HG02610 (cell line): ENCODE measurements at regions not wholly inside any gene's neighbourhood (a gene's known extent, or its start where the extent isn't known, plus 50 kb on each side); places are given as distances from the start of the nearest gene placed in this dataset.

Source experiments
- ATAC-seq: cut with Tn5 transposase; IDR thresholded peaks from one replicate; pipeline ENCODE4 v1.9.1; 2021; ENCODE audit warnings: mild to moderate bottlenecking, moderate library complexity; ENCODE audit not compliant: unreplicated experiment

DNA sequence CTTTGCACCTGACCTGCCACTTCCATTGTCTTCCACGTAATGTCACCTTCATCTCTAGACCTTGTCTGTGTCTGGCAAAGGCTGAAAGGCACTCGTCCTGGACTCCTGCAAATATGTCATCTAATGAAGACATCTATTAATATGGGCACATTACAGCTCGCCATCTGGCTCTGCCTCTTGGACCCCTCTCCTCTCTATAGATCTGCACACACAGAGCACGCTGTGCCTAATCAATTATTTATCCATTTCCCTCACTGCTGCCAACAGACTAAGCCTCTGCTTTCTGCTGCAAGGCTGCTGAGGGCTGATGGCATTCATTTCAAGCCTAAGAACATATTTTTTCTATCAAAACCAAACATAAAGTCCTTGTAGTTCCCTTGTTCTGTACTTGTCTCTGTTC is 573.0 kb downstream of the TUSC7 start:
- ATAC-seq, result no peak

DNA sequence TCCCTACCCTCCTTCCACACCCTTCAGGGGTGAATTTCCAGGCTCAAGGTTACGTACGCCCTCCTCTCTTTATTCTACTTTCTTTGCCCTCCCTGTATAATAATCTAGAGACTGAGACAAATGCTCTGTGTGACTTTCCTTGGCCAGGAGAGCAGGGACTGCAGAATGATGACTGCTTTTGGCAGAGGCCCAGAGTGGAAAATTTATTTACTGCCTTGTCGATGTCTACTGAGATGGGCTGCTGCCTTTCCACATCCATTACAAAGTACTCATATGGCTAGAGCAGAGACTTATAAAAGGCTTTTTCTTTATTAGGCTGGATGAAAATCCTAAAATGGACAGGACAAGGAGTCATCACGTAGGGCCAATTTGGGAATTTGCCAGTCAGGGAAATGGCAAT is 576.2 kb downstream of the TUSC7 start:
- ATAC-seq, result no peak

DNA sequence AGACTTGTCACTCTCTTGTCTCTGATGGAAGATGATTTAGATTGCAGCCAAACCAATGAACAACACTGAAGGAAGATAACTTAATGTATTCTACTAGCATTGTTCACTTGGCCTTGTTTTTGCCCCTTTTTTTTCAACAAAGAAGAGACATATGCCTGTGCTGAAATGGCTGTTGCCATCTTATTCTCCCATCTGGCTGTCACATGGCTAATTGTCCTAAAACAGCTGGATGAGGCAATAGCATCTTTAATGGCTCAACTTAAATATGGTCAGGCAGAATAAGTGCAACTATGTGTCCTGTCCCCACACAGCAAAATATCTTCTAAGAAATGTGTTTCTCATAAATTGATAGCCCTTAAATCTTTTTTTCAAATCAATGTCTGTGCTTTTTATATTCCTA is 576.9 kb downstream of the TUSC7 start:
- ATAC-seq, result no peak

DNA sequence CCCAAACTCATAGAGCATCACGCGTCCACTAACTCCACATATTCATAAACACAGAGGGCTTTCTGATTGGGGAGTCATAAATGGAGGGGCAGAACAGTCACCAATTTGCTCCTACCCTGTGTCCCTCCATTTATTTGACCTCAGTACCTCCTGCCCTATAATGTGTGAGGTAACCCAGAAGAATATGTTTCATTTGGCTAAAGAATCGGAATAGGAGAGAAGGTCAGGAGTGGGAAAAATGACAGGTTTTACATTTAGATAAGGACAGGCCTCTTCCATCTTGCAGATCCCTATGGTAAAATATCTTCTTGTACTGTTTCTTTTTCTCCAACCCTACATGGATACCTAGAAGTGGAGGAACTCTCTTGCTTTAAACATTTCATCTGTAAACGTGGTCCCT is 578.0 kb downstream of the TUSC7 start:
- no peak for ATAC-seq

DNA sequence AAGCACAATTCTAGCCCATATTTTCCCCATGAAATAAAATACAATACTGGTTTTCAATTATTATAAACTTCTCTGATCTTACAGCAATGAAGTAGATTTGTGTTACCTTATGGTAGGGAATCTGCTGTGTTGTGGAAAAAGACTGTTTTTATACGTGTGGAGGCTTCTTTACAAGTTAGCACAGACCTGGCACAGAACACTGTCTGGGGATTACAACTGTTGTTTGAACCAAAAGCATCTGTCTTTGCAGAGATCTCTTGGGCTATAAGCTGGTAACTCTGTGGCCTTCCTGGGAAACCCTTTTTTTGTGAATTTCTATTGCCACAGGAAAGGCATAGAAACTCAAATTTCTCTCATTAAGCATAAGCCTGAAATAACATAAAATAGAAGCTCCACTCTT is 581.9 kb downstream of the TUSC7 start:
- no peak for ATAC-seq

DNA sequence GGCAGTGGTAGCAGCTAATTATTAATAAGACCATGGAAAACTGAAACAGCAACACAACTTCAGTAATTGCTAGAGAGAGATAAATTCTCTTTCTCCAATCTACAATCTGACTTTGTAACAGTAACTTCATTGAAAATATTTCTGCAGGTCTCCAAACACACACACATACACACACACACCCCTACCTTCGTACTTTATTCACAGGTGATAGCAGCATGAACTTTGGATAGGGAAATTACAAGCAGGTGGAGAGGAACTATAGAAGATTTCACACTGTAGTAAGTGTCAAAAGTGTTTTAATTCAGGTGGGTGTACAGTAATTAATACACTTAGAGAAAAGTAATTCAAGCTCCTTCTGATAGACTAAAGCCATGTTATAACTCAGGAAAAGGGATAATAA is 587.5 kb downstream of the TUSC7 start:
- no peak for ATAC-seq

DNA sequence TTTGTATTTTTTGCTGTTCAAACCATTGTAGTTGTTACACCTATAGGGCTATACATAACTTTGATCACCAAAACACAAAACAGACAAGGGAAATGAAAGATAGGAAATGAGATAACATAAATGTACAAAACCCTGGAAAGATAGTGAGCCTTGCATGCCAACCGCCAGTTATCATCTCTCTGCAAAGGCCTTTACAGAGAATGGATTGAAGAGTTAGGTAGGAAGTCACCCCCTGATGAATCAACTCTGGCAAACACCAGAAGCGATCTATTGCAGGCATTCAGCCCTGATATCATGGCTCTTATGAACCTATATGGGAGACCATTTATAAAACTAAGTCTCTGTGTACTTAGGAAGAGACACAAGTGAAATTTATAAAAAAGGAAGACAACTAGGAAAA is 588.0 kb downstream of the TUSC7 start:
- ATAC-seq, result no peak

DNA sequence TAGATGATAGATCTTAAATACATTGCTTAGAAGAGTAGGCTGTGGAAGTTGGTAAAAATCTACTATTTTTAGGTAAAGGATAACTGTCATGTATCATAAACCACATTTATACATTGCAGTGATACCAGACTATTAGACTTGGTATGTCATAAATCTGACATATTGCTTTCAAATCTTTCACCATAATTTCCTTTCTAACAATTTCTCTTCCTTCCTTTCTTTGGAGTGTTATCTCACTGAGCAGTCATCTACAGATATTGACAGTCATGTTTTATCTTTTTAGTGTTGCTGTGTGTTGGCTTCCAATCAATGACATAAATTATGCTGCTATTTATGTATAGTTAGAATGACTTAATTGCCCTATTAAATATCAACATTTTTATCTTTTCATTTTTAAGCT is 588.7 kb downstream of the TUSC7 start:
- no peak for ATAC-seq

DNA sequence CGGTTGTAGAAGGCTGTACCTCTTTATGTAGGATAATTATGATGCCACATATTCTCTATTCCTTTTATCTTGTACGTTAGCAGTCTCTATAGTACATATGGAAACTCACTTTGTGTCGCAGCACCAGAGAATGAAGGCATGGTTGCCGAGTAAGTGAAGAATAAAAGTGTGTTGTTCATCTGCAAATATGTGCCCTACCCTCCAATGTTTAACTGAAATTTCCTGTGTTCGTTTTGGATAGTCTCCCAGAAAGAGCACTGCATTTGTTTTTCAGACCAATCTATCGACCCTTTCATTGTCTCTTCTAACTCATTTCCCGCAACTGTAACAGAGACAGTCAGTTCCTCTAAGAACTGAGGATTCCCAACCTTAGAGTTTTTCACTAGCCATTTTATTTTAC is 592.8 kb downstream of the TUSC7 start:
- no peak for ATAC-seq

DNA sequence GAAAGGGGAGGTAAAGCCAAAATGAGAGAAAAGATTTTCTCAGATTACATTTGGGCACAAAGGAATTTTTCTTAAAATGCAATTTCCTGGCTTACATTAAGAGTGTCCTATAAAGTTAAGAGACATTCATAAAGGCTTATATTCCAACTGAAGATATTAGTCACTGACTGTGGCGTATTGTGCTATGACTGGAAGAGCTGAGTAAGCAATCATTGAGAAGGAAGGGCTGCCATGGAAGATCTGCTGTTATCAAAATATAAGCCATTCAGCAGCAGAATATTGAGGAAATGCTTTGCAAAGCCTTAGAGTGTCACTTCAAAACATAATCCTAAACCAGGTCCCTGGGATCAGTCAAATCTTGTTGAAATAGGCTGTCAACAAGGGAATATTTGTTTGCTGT is 593.9 kb downstream of the TUSC7 start:
- no peak for ATAC-seq

DNA sequence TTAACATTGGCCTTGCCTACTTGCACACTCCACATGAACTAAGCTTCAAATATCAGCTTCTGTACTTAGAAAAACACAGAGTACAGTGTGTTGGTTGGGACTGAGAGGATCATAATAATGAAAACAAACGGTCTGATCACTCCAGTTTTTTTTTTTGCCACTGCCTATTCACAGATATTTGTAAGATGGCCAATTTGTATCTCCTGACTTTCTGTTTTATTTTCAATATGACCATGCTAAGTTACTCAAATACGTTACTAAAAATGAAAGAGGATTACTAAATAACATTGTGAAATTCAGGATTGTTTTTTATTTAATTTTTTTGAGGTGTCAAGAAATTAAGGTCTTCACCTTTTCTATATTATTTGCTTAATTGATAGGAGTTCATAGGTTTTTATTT is 595.1 kb downstream of the TUSC7 start:
- ATAC-seq, result no peak

DNA sequence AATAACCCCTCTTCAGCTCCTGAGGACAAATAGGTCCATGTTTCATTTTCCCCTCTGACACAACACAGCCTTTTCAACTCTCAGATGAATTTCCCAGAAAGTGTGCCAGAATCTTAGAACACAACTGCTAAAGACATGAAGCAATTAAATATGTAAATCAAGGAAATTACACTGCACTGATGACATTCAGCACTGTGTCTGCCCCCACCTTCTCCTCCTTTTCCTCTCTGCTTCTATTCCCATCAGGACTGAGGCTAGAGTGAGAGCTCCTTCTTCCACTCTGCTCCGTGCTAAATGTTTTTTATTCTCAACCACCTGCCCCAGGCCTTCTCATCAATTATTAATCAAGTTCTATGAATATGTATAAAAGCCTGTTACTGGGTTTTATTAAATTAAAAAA is 596.1 kb downstream of the TUSC7 start:
- ATAC-seq, result no peak

DNA sequence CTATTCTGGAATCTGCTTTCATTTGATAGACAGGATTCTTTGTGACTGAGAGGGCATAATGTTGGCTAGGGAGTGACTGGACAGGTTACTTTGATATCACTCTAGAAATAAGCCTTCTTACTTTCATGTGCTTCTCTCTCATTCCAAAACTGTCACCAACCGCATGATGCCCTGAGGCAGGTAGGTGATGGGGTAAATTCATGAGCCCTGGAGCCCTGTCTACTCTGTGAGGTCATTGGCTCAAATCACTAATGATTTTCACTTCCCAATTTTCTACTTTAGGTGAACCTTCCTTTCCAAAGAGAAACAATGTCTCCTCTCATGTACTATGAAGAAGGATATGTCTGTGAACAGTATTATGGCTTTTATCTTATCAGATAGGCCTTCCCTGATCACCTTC is 596.7 kb downstream of the TUSC7 start:
- ATAC-seq, result no peak

DNA sequence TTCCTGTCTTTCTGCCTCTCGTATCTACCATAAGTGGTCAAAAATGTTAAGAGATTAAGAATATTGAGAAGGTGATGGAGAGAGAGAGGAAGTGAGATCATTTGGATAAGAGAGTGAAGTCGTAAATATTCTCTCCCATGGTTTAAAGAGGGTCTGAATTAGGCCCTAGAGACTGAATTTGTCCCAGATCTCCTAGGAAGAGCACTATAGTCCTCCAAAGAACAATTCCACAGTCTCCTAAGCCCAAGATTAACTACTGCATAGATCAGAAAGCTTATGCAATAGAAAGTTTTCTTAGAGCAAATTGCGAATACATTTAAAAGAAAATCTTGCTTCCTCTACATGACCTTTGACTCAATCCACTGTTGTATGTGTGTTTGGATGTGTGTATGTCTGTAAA is 598.8 kb downstream of the TUSC7 start:
- ATAC-seq, result no peak

DNA sequence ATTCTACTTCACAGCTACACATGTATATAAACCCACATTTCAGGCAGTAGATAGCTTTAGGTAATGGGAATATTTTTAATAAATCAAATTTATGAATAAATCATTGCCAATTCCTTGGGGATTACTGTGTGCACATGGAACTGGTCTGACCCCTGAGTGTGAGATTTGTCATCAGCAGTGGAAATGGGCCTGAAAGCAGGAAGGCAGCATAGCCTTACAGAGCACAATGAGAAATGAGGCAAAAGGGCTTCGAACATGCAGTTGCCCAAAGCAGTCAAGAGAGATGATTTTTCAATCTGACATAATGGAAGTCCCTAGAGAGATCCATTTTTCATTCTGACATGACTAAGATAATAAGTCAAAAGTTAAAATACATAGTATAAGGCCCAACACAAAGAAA is 599.2 kb downstream of the TUSC7 start:
- ATAC-seq, result no peak

DNA sequence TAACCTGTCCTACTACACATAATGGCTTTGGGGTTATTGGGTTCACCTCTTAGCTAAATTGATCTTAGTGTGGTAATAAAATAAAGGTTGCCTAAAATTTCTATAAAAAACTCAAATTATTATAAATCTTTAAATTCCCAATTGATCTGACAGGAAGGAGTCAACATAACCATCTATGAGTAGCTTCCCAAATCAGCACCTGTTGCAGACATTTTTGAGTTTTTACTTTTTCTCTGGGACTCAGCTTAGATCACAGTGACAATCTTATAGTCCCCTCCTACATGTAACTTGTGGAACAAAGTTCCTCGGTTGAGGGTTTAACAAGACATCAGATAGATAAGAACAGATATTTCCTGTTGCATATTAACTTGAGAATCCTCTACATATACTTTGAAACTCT is 601.0 kb downstream of the TUSC7 start:
- ATAC-seq, result no peak

DNA sequence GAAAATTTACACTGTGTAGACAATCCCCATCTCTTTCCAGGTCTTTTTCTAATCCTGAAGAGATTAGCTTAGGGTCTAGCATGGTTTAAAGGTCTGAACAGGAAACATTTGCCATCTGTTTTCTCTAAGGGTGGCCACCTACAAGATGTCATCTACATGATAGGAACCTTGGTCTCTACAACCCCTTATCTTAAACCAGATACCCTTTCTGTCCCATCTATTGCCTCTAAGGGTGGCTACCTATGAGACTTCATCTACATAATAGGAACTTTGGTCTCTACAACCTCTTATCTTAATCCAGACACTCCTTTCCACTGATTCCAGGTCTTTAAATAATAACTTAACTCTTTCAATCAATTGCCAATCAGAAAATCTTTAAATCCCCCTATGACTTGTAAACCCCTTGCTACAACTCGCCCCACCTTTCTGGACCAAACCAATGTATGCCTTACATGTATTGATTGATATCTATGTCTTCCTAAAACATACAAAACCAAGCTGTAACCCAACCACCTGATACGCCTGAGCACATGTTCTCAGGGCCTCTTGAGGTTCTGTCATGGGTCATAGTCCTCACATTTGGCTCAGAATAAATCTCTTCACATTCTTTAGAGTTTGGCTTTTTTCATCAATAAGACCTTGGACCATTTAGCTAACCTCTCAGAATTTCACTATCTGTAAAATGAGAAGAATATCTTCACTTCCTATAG is 605.0 kb downstream of the TUSC7 start:
- ATAC-seq, result no peak

DNA sequence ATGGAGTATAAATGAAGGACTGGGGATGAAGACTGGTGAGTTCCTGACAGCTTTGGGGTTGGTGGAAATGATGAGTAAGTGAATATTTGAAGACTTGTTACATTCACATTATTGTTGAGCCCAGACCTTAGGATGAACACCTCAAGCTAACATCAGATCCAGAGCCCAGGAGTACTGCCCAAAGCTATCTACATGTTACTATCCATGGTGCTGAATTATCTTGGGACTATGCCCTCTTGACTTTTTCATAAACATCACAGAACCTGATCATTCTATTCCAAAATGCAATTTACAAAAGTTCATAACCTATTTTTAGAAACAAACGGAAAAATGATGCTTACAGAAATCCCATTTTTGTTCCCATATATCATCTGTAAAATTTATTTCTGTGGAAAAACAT is 613.3 kb downstream of the TUSC7 start:
- no peak for ATAC-seq

DNA sequence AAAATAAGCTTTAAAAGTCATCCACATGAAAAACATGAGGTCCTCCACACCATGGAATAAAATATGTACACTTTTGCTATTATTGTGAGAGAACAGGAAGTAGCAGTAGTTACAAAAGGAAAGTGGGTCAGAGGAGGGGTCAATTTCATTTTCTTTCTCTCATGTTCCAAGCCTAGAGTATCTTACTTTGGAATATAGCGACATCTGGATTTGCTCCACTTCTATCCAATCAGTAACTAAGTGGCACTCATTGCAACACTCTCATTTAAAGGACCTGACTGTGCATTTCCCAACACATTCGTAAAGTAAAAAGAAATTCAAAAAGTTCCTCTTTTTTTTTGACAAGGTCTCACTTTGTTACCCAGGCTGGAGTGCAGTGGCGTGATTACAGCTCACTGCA is 637.3 kb downstream of the TUSC7 start:
- no peak for ATAC-seq

DNA sequence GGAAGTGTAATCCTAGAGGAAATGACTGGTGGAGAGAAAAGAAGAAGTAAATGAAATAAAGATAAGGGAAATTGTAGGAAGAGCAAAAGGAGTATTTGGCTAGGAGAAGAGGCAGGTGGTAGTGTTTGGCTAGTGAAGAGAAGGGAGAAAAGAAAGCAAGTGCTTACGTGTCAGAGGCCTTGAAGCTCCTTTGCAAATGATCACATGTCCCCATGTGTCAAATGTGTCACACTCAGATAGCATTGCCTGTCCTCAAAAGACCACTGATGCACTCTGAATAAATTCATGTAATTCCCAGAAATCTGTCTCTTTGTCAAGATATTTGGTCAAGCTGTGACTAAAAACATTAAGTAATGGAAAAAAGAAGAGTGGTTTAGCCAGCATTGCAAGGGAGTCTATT is 639.3 kb downstream of the TUSC7 start:
- no peak for ATAC-seq

DNA sequence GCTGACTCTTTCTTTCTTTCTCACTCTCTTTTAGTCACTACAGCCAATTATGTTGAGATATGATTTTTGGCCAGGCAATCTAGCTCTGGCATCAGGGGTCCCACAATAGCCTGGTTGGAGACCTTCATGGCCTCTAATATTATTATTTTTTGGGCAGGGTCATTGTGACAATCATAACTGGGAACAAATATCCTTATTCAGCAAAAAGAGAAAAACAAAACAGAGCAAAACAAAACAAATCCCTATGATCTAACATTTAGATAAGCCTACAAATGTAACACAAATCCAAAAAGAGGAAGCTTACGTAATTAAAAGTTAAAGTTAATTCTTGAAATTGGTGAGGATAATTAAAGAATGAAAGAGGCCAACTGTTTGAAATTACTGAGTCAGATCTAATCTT is 640.0 kb downstream of the TUSC7 start:
- no peak for ATAC-seq

DNA sequence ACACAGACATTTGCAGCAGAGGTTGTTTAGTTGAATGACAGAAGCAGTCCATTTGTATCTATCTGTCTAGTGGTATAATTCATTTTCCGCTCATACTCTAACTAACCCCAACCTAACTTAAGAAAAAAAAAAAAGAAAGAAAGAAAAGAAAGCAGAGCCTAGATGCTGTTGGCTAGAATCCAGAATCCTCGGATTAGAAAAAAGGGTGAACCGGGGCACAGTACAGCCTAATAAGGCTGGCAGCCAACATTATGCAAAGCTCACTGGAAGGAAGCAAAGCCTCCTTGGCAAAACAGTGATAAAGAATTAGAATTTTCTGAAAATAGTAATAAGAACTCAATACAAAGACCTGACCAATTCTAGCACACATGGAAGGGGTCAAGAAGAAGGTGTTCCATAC is 640.8 kb downstream of the TUSC7 start:
- no peak for ATAC-seq

DNA sequence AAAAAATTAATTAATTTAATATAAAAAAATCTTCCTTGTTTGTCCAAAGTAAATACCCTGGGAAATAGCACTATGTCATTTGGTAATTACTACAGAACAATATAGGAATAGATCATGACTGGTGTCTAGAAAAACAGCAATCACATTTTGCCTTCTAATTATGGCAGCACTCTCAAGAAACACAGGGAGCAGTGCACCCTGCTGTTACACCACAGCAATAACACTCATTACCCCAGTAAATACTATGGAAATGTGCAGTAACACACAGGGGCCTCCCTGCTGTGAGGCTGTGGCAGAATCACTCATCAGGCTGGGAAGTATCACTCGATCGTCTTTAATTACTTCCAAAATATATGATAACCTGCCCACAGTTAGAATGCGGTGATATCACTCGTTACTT is 646.0 kb downstream of the TUSC7 start:
- ATAC-seq, result peak; percentile 53
